K562 (cell line): ENCODE measurements at regions not wholly inside any gene's neighbourhood (a gene's known extent, or its start where the extent isn't known, plus 50 kb on each side); places are given as distances from the start of the nearest gene placed in this dataset.

Experiments
- ATAC-seq: fragments of 200-7000 bp; cut with Tn5 transposase; 3 replicates; pipeline ENCODE4 v1.9.1; 2020; ENCODE audit warnings: moderate library complexity
- BruUV-seq: library from RNA; stranded (reverse); fragments of 400-500 nt; replicated peaks from 2 replicates; lab custom pipeline; 2021; lab: Mats Ljungman, UMichigan
- CTCF ChIA-PET: fragments of 300-600 bp; formaldehyde crosslinking; extraction: SDS; loops from one replicate; lab custom pipeline; 2021; ENCODE audit warnings: low intra/inter-chr PET ratio; lab: Yijun Ruan, JAX
- POLR2A ChIA-PET: fragments of 300-600, 350-650 bp; sonication (Branson Sonifier 250); formaldehyde crosslinking; extraction: SDS; loops from one replicate; lab custom pipeline; 2021; ENCODE audit warnings: antibody characterized with exemption, inconsistent platforms; lab: Yijun Ruan, JAX
- DNase-seq, 4 experiments: peaks; one replicate each; pipeline versions ENCODE4 v3.0.0 to v3.0.0-alpha.2; 2011 to 2018; ENCODE audit warnings: low spot score in 3 of 4, mixed read lengths in 3 of 4; ENCODE audit errors: extremely low read depth in 1 of 4
- FAIRE-seq: peaks from 2 replicates; lab custom pipeline; 2011; peaks lifted over from hg19 to GRCh38; lab: Jason Lieb, UNC
- H2AFZ ChIP-seq: 2 replicates; pipeline ENCODE4 v1.6.0; 2011; ENCODE audit warnings: low read depth, low read length, control low read depth, inconsistent platforms
- H3K27ac ChIP-seq: fragments of 200-600 bp; 3 replicates; pipeline ENCODE4 v1.8.0; 2011; ENCODE audit warnings: low read depth, mild to moderate bottlenecking, control low read depth, inconsistent platforms, low read length, moderate library complexity, mixed read lengths; ENCODE audit errors: extremely low read depth
- H3K27me3 ChIP-seq, 2 experiments: fragments of 300-600 bp in 1 of 2; 2 replicates in 1 of 2; 3 replicates in 1 of 2; pipeline versions ENCODE4 v1.6.0 to v1.8.0; 2011; ENCODE audit warnings: inconsistent platforms in 2 of 2, low read length in 2 of 2, mild to moderate bottlenecking in 1 of 2, mixed read lengths in 1 of 2, moderate library complexity in 1 of 2; ENCODE audit not compliant: control insufficient read depth in 2 of 2, insufficient read depth in 2 of 2
- H3K36me3 ChIP-seq: fragments of 300-600 bp; 3 replicates; pipeline ENCODE4 v1.8.0; 2011; ENCODE audit warnings: mild to moderate bottlenecking, low read length, inconsistent platforms; ENCODE audit not compliant: control insufficient read depth, insufficient read depth
- H3K4me1 ChIP-seq, 2 experiments: fragments of 200-600 bp in 1 of 2; replicated peaks in 1 of 2; 2 replicates in 1 of 2; 3 replicates in 1 of 2; pipeline versions ENCODE4 v1.5.1 to v1.8.0; 2011; ENCODE audit warnings: inconsistent platforms in 2 of 2, low read length in 2 of 2, mild to moderate bottlenecking in 1 of 2, mixed read lengths in 1 of 2, moderate library complexity in 1 of 2; ENCODE audit not compliant: control insufficient read depth in 2 of 2, insufficient read depth in 2 of 2
- H3K4me2 ChIP-seq: 2 replicates; pipeline ENCODE4 v1.6.1; 2011; ENCODE audit warnings: low read length, control low read depth, inconsistent platforms, mixed read lengths; ENCODE audit not compliant: insufficient read depth
- H3K4me3 ChIP-seq: fragments of 200-600 bp; sonication (generic), shearing (Covaris generic); 2 replicates; pipeline ENCODE4 v1.5.1; 2016; ENCODE audit warnings: control low read depth, inconsistent platforms
- H3K79me2 ChIP-seq: fragments of 200-600 bp; 3 replicates; pipeline ENCODE4 v1.8.0; 2011; ENCODE audit warnings: low read length, inconsistent platforms; ENCODE audit not compliant: control insufficient read depth, insufficient read depth
- H3K9ac ChIP-seq, 2 experiments: 2 replicates each; pipeline versions ENCODE4 v1.6.0 to v1.6.1; 2011; ENCODE audit warnings: low read depth in 2 of 2, low read length in 2 of 2, control low read depth in 1 of 2, inconsistent platforms in 1 of 2, mild to moderate bottlenecking in 1 of 2, mixed read lengths in 1 of 2; ENCODE audit not compliant: insufficient read depth in 1 of 2
- H3K9me1 ChIP-seq: one replicate; pipeline ENCODE4 v1.6.0; 2011; ENCODE audit warnings: inconsistent platforms, mild to moderate bottlenecking, low read length, moderate library complexity; ENCODE audit not compliant: control insufficient read depth, insufficient read depth
- H3K9me3 ChIP-seq: replicated peaks from 2 replicates; pipeline ENCODE4 v1.5.1; 2011; ENCODE audit warnings: low read depth, low read length, inconsistent platforms; ENCODE audit not compliant: control insufficient read depth, insufficient read depth
- H4K20me1 ChIP-seq: replicated peaks from 2 replicates; pipeline ENCODE4 v1.6.1; 2011; ENCODE audit warnings: low read length, inconsistent platforms, mixed read lengths; ENCODE audit not compliant: control insufficient read depth, insufficient read depth
- FOXM1 ChIP-seq, 2 experiments: fragments of 450-650 bp in 1 of 2; sonication (generic) in 1 of 2; formaldehyde crosslinking in 1 of 2; IDR thresholded peaks; 2 replicates each; pipeline versions ENCODE4 v1.6.1 to v1.9.0; 2017 to 2022; ENCODE audit warnings: low read depth in 2 of 2, mild to moderate bottlenecking in 2 of 2, missing genetic modification reagents in 1 of 2, moderate library complexity in 1 of 2
- SMARCB1 ChIP-seq: IDR thresholded peaks from 2 replicates; pipeline ENCODE4 v1.6.1; 2011; ENCODE audit warnings: improper control_type of control experiment, low read depth; ENCODE audit not compliant: insufficient read length
- TCF7L2 ChIP-seq: fragments of 150-350 bp; IDR thresholded peaks from 2 replicates; pipeline ENCODE4 v1.6.1; 2016; ENCODE audit warnings: low read depth, mild to moderate bottlenecking, low read length, moderate library complexity
- ZNF263 ChIP-seq: sonication (generic); formaldehyde crosslinking; IDR thresholded peaks from 2 replicates; pipeline ENCODE4 v1.8.0; 2022; ENCODE audit warnings: mild to moderate bottlenecking, missing genetic modification reagents, borderline replicate concordance
- ZNF668 ChIP-seq: fragments of 250-450 bp; sonication (Bioruptor Pico); IDR thresholded peaks from 2 replicates; pipeline ENCODE4 v1.8.0; 2022; ENCODE audit warnings: mild to moderate bottlenecking, inconsistent platforms
- WGBS: fragments of 100-300 bp; shearing (Covaris generic); methylation state at CpG from one replicate; pipeline ENCODE4 v1.1.6; 2016; ENCODE audit warnings: low coverage, mixed read lengths; ENCODE audit not compliant: insufficient coverage; ENCODE audit errors: missing lambda C conversion rate; 5-methylcytosine and 5-hydroxymethylcytosine counted together
- in situ Hi-C: fragments of 300-500 bp; cut with MboI; formaldehyde crosslinking; loops from 4 replicates; pipeline ENCODE4 v1.15.0; 2018; ENCODE audit warnings: inconsistent platforms, mixed read lengths
- intact Hi-C: fragments of 100-400 bp; cut with micrococcal nuclease; formaldehyde crosslinking; loops from 2 replicates; pipeline ENCODE4 v1.14.2; 2022
- TF ChIP-seq, protein P1 (sequence below): fragments of 450-650 bp; conservative IDR thresholded peaks from 2 replicates; pipeline ENCODE4 v1.6.1; 2016; ENCODE audit warnings: missing genetic modification characterization, low read depth, mild to moderate bottlenecking, missing compliant biosample characterization, moderate library complexity

- Histone ChIP-seq H3K36me3 (no peaks in the 10 kb centered on the region), H3K27me3 (peaks cover 19 to 69% of the 10 kb centered on the region in 2 experiments; a peak in 3 of 5 replicates), H2AFZ (no peak overlapping the region), H4K20me1 (peaks cover 24% of the 10 kb centered on the region), H3K79me2 (no peaks in the 10 kb centered on the region), H3K9me3 (no peaks in the 10 kb centered on the region), H3K27ac (no peak overlapping the region), H3K9me1 (no peaks in the 10 kb centered on the region), H3K4me2 (no peak overlapping the region), H3K4me1 (peaks cover 0 to 30% of the 10 kb centered on the region in 2 experiments; a peak in 3 of 5 replicates), H3K4me3 (no peak overlapping the region), H3K9ac (no peak overlapping the region)
- no peak for FAIRE-seq
- intact Hi-C loops: no loop called here
- in situ Hi-C loops: no loop called here
- no TSS peak for BruUV-seq
- POLR2A ChIA-PET: interaction anchor here (1.0 kb wide), 1 partner anchor 9 kb away, joined by 3 read pairs; no protein-coding TSS in a partner anchor
- DNase-seq: no peak
- TF ChIP-seq ZNF668 (CRISPR knock-in tag): no peak
- TF ChIP-seq ZNF263 (CRISPR knock-in tag): 0 out of 2 replicates have a peak, but pooled peaks have one; percentile 9
- 5% methylated on average over 17 of the region's 18 CpGs for WGBS
- ATAC-seq: no peak
- CTCF ChIA-PET: no interaction called here
These were observed 72.0 kb downstream of the RGS12 start for GRCh38 chr4:3364634-3365314.

- Histone ChIP-seq H3K9me3 (no peaks in the 10 kb centered on the region), H4K20me1 (peaks cover 29% of the 10 kb centered on the region), H3K4me3 (no peak overlapping the region), H3K4me2 (no peak overlapping the region)
- no TSS peak for BruUV-seq
- intact Hi-C loops: no loop called here
- POLR2A ChIA-PET: interaction anchor here (1.0 to 1.3 kb wide), 2 partner anchors 9 to 38 kb away, joined by 3 to 4 read pairs; no protein-coding TSS in a partner anchor
- TF ChIP-seq, protein P1, sequence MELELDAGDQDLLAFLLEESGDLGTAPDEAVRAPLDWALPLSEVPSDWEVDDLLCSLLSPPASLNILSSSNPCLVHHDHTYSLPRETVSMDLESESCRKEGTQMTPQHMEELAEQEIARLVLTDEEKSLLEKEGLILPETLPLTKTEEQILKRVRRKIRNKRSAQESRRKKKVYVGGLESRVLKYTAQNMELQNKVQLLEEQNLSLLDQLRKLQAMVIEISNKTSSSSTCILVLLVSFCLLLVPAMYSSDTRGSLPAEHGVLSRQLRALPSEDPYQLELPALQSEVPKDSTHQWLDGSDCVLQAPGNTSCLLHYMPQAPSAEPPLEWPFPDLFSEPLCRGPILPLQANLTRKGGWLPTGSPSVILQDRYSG: no peak
- TF ChIP-seq FOXM1 (IDR thresholded peaks at IDR 0.05; ENCODE audit: low read depth) (no peak), FOXM1 (CRISPR knock-in tag; IDR thresholded peaks at IDR 0.05; ENCODE audit: low read depth) (no peak), SMARCB1 (no peak), TCF7L2 (no peak)
- TF ChIP-seq, all 486 proteins: peak for 0
- ATAC-seq (no peak; the same call in 2 of the 3 replicates), DNase-seq (no peak), FAIRE-seq (peak; percentile 54)
- CTCF ChIA-PET: no interaction called here
- Histone ChIP-seq H3K4me1 (peaks cover 0 to 31% of the 10 kb centered on the region in 2 experiments; a peak in 3 of 5 replicates), H3K79me2 (no peaks in the 10 kb centered on the region), H3K27ac (no peak overlapping the region; the same call in 2 of the 3 replicates), H3K9ac (no peak overlapping the region), H3K27me3 (peaks cover 23 to 75% of the 10 kb centered on the region in 2 experiments; a peak in 3 of 5 replicates), H3K9me1 (no peaks in the 10 kb centered on the region), H2AFZ (no peak overlapping the region), H3K36me3 (no peaks in the 10 kb centered on the region)
- in situ Hi-C loops: no loop called here
- WGBS: 10% methylated on average over 10 of the region's 11 CpGs
These were observed 72.5 kb downstream of the RGS12 start for GRCh38 chr4:3365326-3365725.
